ENCODE measurements at regions not wholly inside any gene's neighbourhood (a gene's known extent, or its start where the extent isn't known, plus 50 kb on each side); places are given as distances from the start of the nearest gene placed in this dataset.

GRCh38 chr6:19417713-19418112 is 419.5 kb upstream of the ID4 start:
- Histone ChIP-seq H3K9me1 (replicated peaks; ENCODE audit: control insufficient read depth, extremely low read depth, insufficient read depth, low read length) (no peaks in the 10 kb centered on the region), H3K36me3 (ENCODE audit: control insufficient read depth in 2 of 2, extremely low read depth in 1 of 2, insufficient read depth in 2 of 2, low read length in 2 of 2) (no peaks in the 10 kb centered on the region), H3K4me1 (ENCODE audit: control insufficient read depth, extremely low read depth, insufficient read depth, low read length) (no peaks in the 10 kb centered on the region), H2AFZ (ENCODE audit: low read depth, low read length) (no peak overlapping the region), H3K4me3 (replicated peaks in 1 of 3; ENCODE audit: insufficient read depth in 1 of 3, low read depth in 1 of 3, low read length in 3 of 3) (no peak overlapping the region), H4K20me1 (replicated peaks; ENCODE audit: control insufficient read depth, extremely low read depth, insufficient read depth, low read length) (no peaks in the 10 kb centered on the region), H3K9ac (replicated peaks; ENCODE audit: extremely low read depth, insufficient read depth, low read length) (no peak overlapping the region), H3K9me3 (replicated peaks; ENCODE audit: control insufficient read depth, insufficient read depth, low read length) (no peaks in the 10 kb centered on the region), H3K27ac (ENCODE audit: insufficient read depth, low read depth, low read length) (no peak overlapping the region), H3K27me3 (ENCODE audit: control insufficient read depth in 2 of 2, insufficient read depth in 2 of 2, low read length in 2 of 2) (no peaks in the 10 kb centered on the region), H3K79me2 (ENCODE audit: control insufficient read depth, insufficient read depth, low read length) (no peaks in the 10 kb centered on the region), H3K4me2 (ENCODE audit: insufficient read depth, low read length) (no peak overlapping the region)
- intact Hi-C loops (cut with micrococcal nuclease) (no loop called here), dilution Hi-C loops (cut with MboI; ENCODE audit: extremely low pct_ligation_motif_present, low sequenced_read_pairs) (no loop called here)
- CTCF ChIA-PET: no interaction called here
- POLR2A ChIA-PET: no interaction called here
- no peak for DNase-seq (ENCODE audit: low read depth, low spot score)
- FAIRE-seq: no peak
- BruUV-seq (replicated peaks): no TSS peak
- TF ChIP-seq GATA2 (IDR thresholded peaks at IDR 0.05; ENCODE audit: insufficient read depth, insufficient read length, low read depth, low read length) (no peak), FOS (IDR thresholded peaks at IDR 0.05; ENCODE audit: borderline replicate concordance, insufficient read depth, low read length) (no peak), EZH2 (IDR thresholded peaks at IDR 0.05; ENCODE audit: borderline replicate concordance, low read depth, low read length, severe bottlenecking) (no peak), POLR2A (IDR thresholded peaks at IDR 0.05; ENCODE audit: low read depth, low read length) (no peak)

- H3K4me2 ChIP-seq (ENCODE audit: insufficient read depth, low read length): no peak overlapping the region
- H3K9me3 ChIP-seq (replicated peaks; ENCODE audit: control insufficient read depth, insufficient read depth, low read length): no peaks in the 10 kb centered on the region
- H3K36me3 ChIP-seq (ENCODE audit: control insufficient read depth in 2 of 2, extremely low read depth in 1 of 2, insufficient read depth in 2 of 2, low read length in 2 of 2): no peaks in the 10 kb centered on the region
- dilution Hi-C loops (cut with MboI; ENCODE audit: extremely low pct_ligation_motif_present, low sequenced_read_pairs) (no loop called here), intact Hi-C loops (cut with micrococcal nuclease) (no loop called here)
- H3K4me1 ChIP-seq (ENCODE audit: control insufficient read depth, extremely low read depth, insufficient read depth, low read length): no peaks in the 10 kb centered on the region
- H3K27ac ChIP-seq (ENCODE audit: insufficient read depth, low read depth, low read length): no peak overlapping the region
- no peak for FAIRE-seq
- H3K4me3 ChIP-seq (replicated peaks in 1 of 3; ENCODE audit: insufficient read depth in 1 of 3, low read depth in 1 of 3, low read length in 3 of 3): no peak overlapping the region
- no peak for DNase-seq (ENCODE audit: low read depth, low spot score)
- H3K79me2 ChIP-seq (ENCODE audit: control insufficient read depth, insufficient read depth, low read length): no peaks in the 10 kb centered on the region
- ChIA-PET POLR2A (no interaction called here), CTCF (interaction anchor here (1.4 kb wide), 1 partner anchor 11 kb away, joined by 4 read pairs; no protein-coding TSS in a partner anchor)
- H3K9me1 ChIP-seq (replicated peaks; ENCODE audit: control insufficient read depth, extremely low read depth, insufficient read depth, low read length): no peaks in the 10 kb centered on the region
- TF ChIP-seq GATA2 (IDR thresholded peaks at IDR 0.05; ENCODE audit: insufficient read depth, insufficient read length, low read depth, low read length) (no peak), JUN (IDR thresholded peaks at IDR 0.05; ENCODE audit: borderline replicate concordance, insufficient read depth, insufficient read length, low read depth) (no peak), POLR2A (IDR thresholded peaks at IDR 0.05; ENCODE audit: low read depth, low read length) (no peak), EZH2 (IDR thresholded peaks at IDR 0.05; ENCODE audit: borderline replicate concordance, low read depth, low read length, severe bottlenecking) (no peak), FOS (IDR thresholded peaks at IDR 0.05; ENCODE audit: borderline replicate concordance, insufficient read depth, low read length) (no peak), MYC (IDR thresholded peaks at IDR 0.05; ENCODE audit: low read depth, low read length) (no peak), MAX (IDR thresholded peaks at IDR 0.05; ENCODE audit: insufficient read depth, insufficient read length) (no peak), POLR2AphosphoS5 (IDR thresholded peaks at IDR 0.05; ENCODE audit: insufficient read depth, low read depth, low read length) (no peak)
- TF ChIP-seq, protein P1, sequence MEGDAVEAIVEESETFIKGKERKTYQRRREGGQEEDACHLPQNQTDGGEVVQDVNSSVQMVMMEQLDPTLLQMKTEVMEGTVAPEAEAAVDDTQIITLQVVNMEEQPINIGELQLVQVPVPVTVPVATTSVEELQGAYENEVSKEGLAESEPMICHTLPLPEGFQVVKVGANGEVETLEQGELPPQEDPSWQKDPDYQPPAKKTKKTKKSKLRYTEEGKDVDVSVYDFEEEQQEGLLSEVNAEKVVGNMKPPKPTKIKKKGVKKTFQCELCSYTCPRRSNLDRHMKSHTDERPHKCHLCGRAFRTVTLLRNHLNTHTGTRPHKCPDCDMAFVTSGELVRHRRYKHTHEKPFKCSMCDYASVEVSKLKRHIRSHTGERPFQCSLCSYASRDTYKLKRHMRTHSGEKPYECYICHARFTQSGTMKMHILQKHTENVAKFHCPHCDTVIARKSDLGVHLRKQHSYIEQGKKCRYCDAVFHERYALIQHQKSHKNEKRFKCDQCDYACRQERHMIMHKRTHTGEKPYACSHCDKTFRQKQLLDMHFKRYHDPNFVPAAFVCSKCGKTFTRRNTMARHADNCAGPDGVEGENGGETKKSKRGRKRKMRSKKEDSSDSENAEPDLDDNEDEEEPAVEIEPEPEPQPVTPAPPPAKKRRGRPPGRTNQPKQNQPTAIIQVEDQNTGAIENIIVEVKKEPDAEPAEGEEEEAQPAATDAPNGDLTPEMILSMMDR (IDR thresholded peaks at IDR 0.05; ENCODE audit: extremely low read depth in 1 of 2, insufficient read depth in 1 of 2, low read depth in 1 of 2, low read length in 2 of 2): no peak
- no peak overlapping the region for H2AFZ ChIP-seq (ENCODE audit: low read depth, low read length)
- H3K27me3 ChIP-seq (ENCODE audit: control insufficient read depth in 2 of 2, insufficient read depth in 2 of 2, low read length in 2 of 2): no peaks in the 10 kb centered on the region
- no TSS peak for BruUV-seq (replicated peaks)
- H3K9ac ChIP-seq (replicated peaks; ENCODE audit: extremely low read depth, insufficient read depth, low read length): no peak overlapping the region
- no peaks in the 10 kb centered on the region for H4K20me1 ChIP-seq (replicated peaks; ENCODE audit: control insufficient read depth, extremely low read depth, insufficient read depth, low read length)
Measured at GRCh38 chr6:19424853-19425252, 412.3 kb upstream of the ID4 start.

All from endothelial cell of umbilical vein (primary cell).